H1 (cell line): ENCODE measurements at regions not wholly inside any gene's neighbourhood (a gene's known extent, or its start where the extent isn't known, plus 50 kb on each side); places are given as distances from the start of the nearest gene placed in this dataset.

Experiments
- CBX8 ChIP-seq: fragments of 300-800, 300-1000 bp; sonication (generic); IDR thresholded peaks from 2 replicates; pipeline ENCODE4 v1.7.1; 2016; ENCODE audit warnings: low read depth, low read length, borderline replicate concordance
- JUN ChIP-seq: IDR thresholded peaks from 2 replicates; pipeline ENCODE4 v1.6.1; 2011; ENCODE audit warnings: low read depth, mild to moderate bottlenecking, improper control_type of control experiment, low read length
- RAD21 ChIP-seq, 2 experiments: IDR thresholded peaks in 1 of 2; conservative IDR thresholded peaks in 1 of 2; 2 replicates each; pipeline ENCODE4 v1.6.1; 2011; ENCODE audit warnings: low read depth in 2 of 2, low read length in 2 of 2, improper control_type of control experiment in 1 of 2, inconsistent platforms in 1 of 2, mild to moderate bottlenecking in 1 of 2, moderate library complexity in 1 of 2
- RFX5 ChIP-seq: IDR thresholded peaks from 2 replicates; pipeline ENCODE4 v1.6.1; 2011; ENCODE audit warnings: low read depth, low read length, improper control_type of control experiment, borderline replicate concordance

GRCh38 chr11:128153697-128154048 lies 433.7 kb downstream of the ETS1 start (continued):
- no peak for TF ChIP-seq RAD21 (IDR thresholded peaks at IDR 0.05 in 1 of 2, conservative IDR thresholded peaks at IDR 0.05 in 1 of 2; ENCODE audit: low read depth in 2 of 2, low read length in 2 of 2)
- TF ChIP-seq RFX5: no peak
- TF ChIP-seq JUN: no peak
- TF ChIP-seq CBX8: no peak
